Spleen (tissue), 7 donors: ENCODE measurements at regions not wholly inside any gene's neighbourhood (a gene's known extent, or its start where the extent isn't known, plus 50 kb on each side); places are given as distances from the start of the nearest gene placed in this dataset.

Experiments used
- POLR2A ChIP-seq, 3 donors: fragments of 450-650 bp; IDR thresholded peaks; one replicate each; pipeline ENCODE4 v1.5.1; 2017; ENCODE audit warnings: antibody characterized with exemption in 3 of 3, mild to moderate bottlenecking in 1 of 3
- TF ChIP-seq, protein P1 (sequence below), 11 experiments: fragments of 200-600 bp in 7 of 11; fragments of 450-650 bp in 4 of 11; sonication (generic) in 4 of 11; IDR thresholded peaks in 8 of 11; conservative IDR thresholded peaks in 3 of 11; 1 replicate in 7 of 11; 2 replicates in 4 of 11; pipeline versions ENCODE4 v1.4.0 to v1.8.0; 2016 to 2021; ENCODE audit warnings: antibody characterized with exemption in 11 of 11, inconsistent platforms in 4 of 11, mild to moderate bottlenecking in 1 of 11
- donor health status: DM: no; HTN: no; CAD: no; lungs with moderate emphysema.
- donor health status: DM: no; HTN: no; CAD: no.
- donor health status: DM: no; HTN: no; CAD: no.

- TF ChIP-seq, protein P1, sequence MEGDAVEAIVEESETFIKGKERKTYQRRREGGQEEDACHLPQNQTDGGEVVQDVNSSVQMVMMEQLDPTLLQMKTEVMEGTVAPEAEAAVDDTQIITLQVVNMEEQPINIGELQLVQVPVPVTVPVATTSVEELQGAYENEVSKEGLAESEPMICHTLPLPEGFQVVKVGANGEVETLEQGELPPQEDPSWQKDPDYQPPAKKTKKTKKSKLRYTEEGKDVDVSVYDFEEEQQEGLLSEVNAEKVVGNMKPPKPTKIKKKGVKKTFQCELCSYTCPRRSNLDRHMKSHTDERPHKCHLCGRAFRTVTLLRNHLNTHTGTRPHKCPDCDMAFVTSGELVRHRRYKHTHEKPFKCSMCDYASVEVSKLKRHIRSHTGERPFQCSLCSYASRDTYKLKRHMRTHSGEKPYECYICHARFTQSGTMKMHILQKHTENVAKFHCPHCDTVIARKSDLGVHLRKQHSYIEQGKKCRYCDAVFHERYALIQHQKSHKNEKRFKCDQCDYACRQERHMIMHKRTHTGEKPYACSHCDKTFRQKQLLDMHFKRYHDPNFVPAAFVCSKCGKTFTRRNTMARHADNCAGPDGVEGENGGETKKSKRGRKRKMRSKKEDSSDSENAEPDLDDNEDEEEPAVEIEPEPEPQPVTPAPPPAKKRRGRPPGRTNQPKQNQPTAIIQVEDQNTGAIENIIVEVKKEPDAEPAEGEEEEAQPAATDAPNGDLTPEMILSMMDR (IDR thresholded peaks at IDR 0.05 in 8 of 11, conservative IDR thresholded peaks at IDR 0.05 in 3 of 11), result no peak
- no peak for TF ChIP-seq POLR2A (IDR thresholded peaks at IDR 0.05)
These were observed 789.0 kb downstream of the DIAPH3 start for GRCh38 chr13:59374691-59375090.
